Neural progenitor cell (in vitro differentiated cells): ENCODE measurements at regions not wholly inside any gene's neighbourhood (a gene's known extent, or its start where the extent isn't known, plus 50 kb on each side); places are given as distances from the start of the nearest gene placed in this dataset.

Source experiments
- DNase-seq: peaks from one replicate; pipeline ENCODE4 v3.0.0-alpha.2; 2016; ENCODE audit warnings: low spot score
- H2AFZ ChIP-seq: fragments of 200-600 bp; sonication (generic); replicated peaks from 2 replicates; pipeline ENCODE4 v1.6.1; 2016; ENCODE audit warnings: antibody characterized with exemption
- H3F3A ChIP-seq: fragments of 200-600 bp; sonication (generic); 2 replicates; pipeline ENCODE4 v1.6.1; 2016; ENCODE audit warnings: antibody characterized with exemption, low read depth
- H3K27ac ChIP-seq: fragments of 200-600 bp; sonication (generic); 2 replicates; pipeline ENCODE4 v1.5.1; 2016; ENCODE audit warnings: mild to moderate bottlenecking
- H3K27me3 ChIP-seq: fragments of 200-600 bp; sonication (generic); 2 replicates; pipeline ENCODE4 v1.6.1; 2016; ENCODE audit warnings: mild to moderate bottlenecking, moderate library complexity
- H3K36me3 ChIP-seq: fragments of 200-600 bp; sonication (generic); 2 replicates; pipeline ENCODE4 v1.5.1; 2016
- H3K4me1 ChIP-seq: fragments of 200-600 bp; sonication (generic); 2 replicates; pipeline ENCODE4 v1.6.1; 2016; ENCODE audit warnings: mixed run types
- H3K4me2 ChIP-seq: fragments of 200-600 bp; sonication (generic); 2 replicates; pipeline ENCODE4 v1.6.1; 2016
- H3K4me3 ChIP-seq: fragments of 200-600 bp; sonication (generic); 2 replicates; pipeline ENCODE4 v1.5.1; 2016
- H3K79me2 ChIP-seq: fragments of 200-600 bp; sonication (generic); 2 replicates; pipeline ENCODE4 v1.6.1; 2016; ENCODE audit warnings: low read depth
- H3K9ac ChIP-seq: fragments of 200-600 bp; sonication (generic); 2 replicates; pipeline ENCODE4 v1.6.1; 2016
- H3K9me3 ChIP-seq: fragments of 200-600 bp; sonication (generic); 2 replicates; pipeline ENCODE4 v1.5.1; 2016; ENCODE audit warnings: low read depth
- H4K20me1 ChIP-seq: fragments of 200-600 bp; sonication (generic); 2 replicates; pipeline ENCODE4 v1.6.1; 2016; ENCODE audit warnings: low read depth
- H3K27ac Mint-ChIP-seq: 3 replicates; pipeline ENCODE4 v1.8.0; 2021; ENCODE audit warnings: mixed read lengths
- H3K27me3 Mint-ChIP-seq: 2 replicates; pipeline ENCODE4 v1.8.0; 2022; ENCODE audit warnings: low read depth, mild to moderate bottlenecking, inconsistent platforms, moderate library complexity, mixed read lengths; ENCODE audit not compliant: insufficient read depth
- H3K36me3 Mint-ChIP-seq: 3 replicates; pipeline ENCODE4 v1.8.0; 2021; ENCODE audit warnings: mixed read lengths
- H3K4me1 Mint-ChIP-seq: 3 replicates; pipeline ENCODE4 v1.8.0; 2021; ENCODE audit warnings: mixed read lengths
- H3K4me3 Mint-ChIP-seq: 3 replicates; pipeline ENCODE4 v1.8.0; 2021; ENCODE audit warnings: mild to moderate bottlenecking, moderate library complexity, mixed read lengths
- H3K9me3 Mint-ChIP-seq: 3 replicates; pipeline ENCODE4 v1.8.0; 2020; ENCODE audit warnings: mixed read lengths
- EZH2 ChIP-seq: fragments of 200-600 bp; sonication (generic); IDR thresholded peaks from 2 replicates; pipeline ENCODE4 v1.6.1; 2017; ENCODE audit warnings: antibody characterized with exemption, mild to moderate bottlenecking, moderate library complexity
- EZH2phosphoT487 ChIP-seq: fragments of 200-600 bp; sonication (generic); IDR thresholded peaks from 2 replicates; pipeline ENCODE4 v1.6.1; 2017; ENCODE audit warnings: antibody characterized with exemption
- TF ChIP-seq, protein P1 (sequence below): fragments of 200-600 bp; sonication (generic); IDR thresholded peaks from 2 replicates; pipeline ENCODE4 v1.5.1; 2017; ENCODE audit warnings: antibody characterized with exemption, mild to moderate bottlenecking

DNA sequence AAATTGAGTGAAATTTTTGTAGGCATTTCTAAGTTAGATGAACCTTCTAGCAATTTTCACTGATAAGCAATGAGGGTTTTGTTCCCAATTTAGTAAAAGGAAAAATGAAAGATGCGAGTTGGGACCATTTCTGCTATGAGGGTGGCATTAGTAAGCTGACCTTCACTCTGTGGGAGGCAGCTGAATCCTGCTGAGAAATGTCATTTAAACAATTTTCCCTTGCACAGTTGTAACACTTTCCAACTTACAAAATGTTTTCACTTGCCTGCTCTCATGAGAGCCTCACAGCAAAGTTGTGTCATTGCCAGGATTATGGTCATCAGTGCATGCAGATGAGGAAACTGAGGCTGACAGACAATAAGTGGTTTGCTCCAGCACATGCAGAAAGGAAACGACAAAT lies 527.7 kb downstream of the TNS1 start:
- H3K4me3 ChIP-seq: no peak overlapping the region
- peaks cover 18% of the 10 kb centered on the region for H3K4me1 ChIP-seq
- peaks cover 2% of the 10 kb centered on the region for H3K27me3 Mint-ChIP-seq
- H3F3A ChIP-seq: no peaks in the 10 kb centered on the region
- no peaks in the 10 kb centered on the region for H3K27me3 ChIP-seq
- no peaks in the 10 kb centered on the region for H4K20me1 ChIP-seq
- no peaks in the 10 kb centered on the region for H3K9me3 Mint-ChIP-seq
- no peak overlapping the region for H3K27ac Mint-ChIP-seq
- no peaks in the 10 kb centered on the region for H3K36me3 ChIP-seq
- no peak for DNase-seq
- H2AFZ ChIP-seq: no peak overlapping the region
- no peak overlapping the region for H3K9ac ChIP-seq
- H3K79me2 ChIP-seq: no peaks in the 10 kb centered on the region
- H3K36me3 Mint-ChIP-seq: no peaks in the 10 kb centered on the region
- H3K9me3 ChIP-seq: no peaks in the 10 kb centered on the region
- H3K4me2 ChIP-seq: no peak overlapping the region
- H3K4me1 Mint-ChIP-seq: peaks cover 17% of the 10 kb centered on the region
- H3K4me3 Mint-ChIP-seq: no peak overlapping the region
- no peak for TF ChIP-seq EZH2phosphoT487
- TF ChIP-seq, protein P1, sequence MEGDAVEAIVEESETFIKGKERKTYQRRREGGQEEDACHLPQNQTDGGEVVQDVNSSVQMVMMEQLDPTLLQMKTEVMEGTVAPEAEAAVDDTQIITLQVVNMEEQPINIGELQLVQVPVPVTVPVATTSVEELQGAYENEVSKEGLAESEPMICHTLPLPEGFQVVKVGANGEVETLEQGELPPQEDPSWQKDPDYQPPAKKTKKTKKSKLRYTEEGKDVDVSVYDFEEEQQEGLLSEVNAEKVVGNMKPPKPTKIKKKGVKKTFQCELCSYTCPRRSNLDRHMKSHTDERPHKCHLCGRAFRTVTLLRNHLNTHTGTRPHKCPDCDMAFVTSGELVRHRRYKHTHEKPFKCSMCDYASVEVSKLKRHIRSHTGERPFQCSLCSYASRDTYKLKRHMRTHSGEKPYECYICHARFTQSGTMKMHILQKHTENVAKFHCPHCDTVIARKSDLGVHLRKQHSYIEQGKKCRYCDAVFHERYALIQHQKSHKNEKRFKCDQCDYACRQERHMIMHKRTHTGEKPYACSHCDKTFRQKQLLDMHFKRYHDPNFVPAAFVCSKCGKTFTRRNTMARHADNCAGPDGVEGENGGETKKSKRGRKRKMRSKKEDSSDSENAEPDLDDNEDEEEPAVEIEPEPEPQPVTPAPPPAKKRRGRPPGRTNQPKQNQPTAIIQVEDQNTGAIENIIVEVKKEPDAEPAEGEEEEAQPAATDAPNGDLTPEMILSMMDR: no peak
- no peak for TF ChIP-seq EZH2
- H3K27ac ChIP-seq: no peak overlapping the region

DNA sequence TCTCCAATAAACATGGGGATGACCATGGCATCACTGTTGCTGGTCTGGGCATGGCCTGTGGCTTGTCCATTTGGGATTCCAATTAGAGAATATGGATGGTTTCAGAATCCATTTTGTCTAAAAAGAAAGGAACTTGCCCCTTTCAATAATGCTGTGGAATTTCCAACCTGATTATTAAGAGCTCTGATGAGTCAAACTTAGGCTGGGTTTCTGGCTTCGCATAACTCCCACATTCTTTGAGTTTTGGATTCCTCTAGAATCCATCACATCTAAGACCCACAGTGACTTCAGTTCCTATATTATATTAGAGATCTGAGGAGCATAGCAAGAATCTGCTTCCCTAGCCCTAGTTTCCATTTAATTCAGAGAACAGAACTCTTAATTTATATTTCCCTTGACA lies 531.5 kb downstream of the TNS1 start:
- no peak overlapping the region for H3K4me3 Mint-ChIP-seq
- H3K4me1 ChIP-seq: peaks cover 4% of the 10 kb centered on the region
- no peak overlapping the region for H3K4me2 ChIP-seq
- H3K36me3 ChIP-seq: no peaks in the 10 kb centered on the region
- no peaks in the 10 kb centered on the region for H3K79me2 ChIP-seq
- H3K36me3 Mint-ChIP-seq: no peaks in the 10 kb centered on the region
- TF ChIP-seq EZH2 (no peak), EZH2phosphoT487 (no peak)
- TF ChIP-seq, protein P1: no peak
- H3K27ac ChIP-seq: no peak overlapping the region
- H3K27me3 ChIP-seq: no peaks in the 10 kb centered on the region
- no peaks in the 10 kb centered on the region for H3K9me3 Mint-ChIP-seq
- H3K9ac ChIP-seq: no peak overlapping the region
- peaks cover 2% of the 10 kb centered on the region for H3K27me3 Mint-ChIP-seq
- H3F3A ChIP-seq: no peaks in the 10 kb centered on the region
- no peak overlapping the region for H3K4me3 ChIP-seq
- H2AFZ ChIP-seq: no peak overlapping the region
- no peak for DNase-seq
- no peak overlapping the region for H3K27ac Mint-ChIP-seq
- H3K4me1 Mint-ChIP-seq: peaks cover 9% of the 10 kb centered on the region
- H3K9me3 ChIP-seq: no peaks in the 10 kb centered on the region
- H4K20me1 ChIP-seq: no peaks in the 10 kb centered on the region

DNA sequence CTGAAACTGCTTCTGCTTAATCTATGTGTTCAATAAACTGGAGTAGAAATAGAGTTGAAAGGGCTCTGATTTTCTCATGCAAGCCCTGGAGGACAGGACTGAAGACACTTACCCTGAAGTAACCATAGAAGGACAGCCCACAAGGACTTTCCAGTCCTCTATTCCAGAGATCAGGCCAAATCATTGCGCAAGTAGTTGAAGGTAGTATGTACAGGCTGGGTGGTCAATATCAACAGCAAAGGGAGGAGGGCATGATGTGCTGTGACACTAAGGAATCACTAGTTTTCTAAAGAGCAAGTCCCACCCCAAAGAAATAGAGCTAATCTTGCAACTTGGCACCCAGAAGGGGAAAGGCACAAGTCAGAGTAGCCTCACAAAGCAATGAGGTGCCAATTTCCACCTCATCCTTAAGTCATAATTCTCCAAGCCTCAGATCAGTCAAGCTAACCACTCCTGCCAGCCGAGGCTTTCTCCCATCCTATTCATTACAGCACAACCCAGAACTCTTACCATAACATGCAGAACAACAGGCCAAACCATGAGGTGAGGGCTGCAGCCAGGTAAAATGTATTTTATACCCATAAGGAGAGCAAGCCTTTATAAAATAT lies 533.5 kb downstream of the TNS1 start:
- Histone ChIP-seq H3K4me3 (no peak overlapping the region), H3K36me3 (no peaks in the 10 kb centered on the region), H3K79me2 (no peaks in the 10 kb centered on the region), H3K27ac (no peak overlapping the region), H3K9me3 (no peaks in the 10 kb centered on the region), H3K27me3 (no peaks in the 10 kb centered on the region), H2AFZ (no peak overlapping the region), H3K4me1 (peaks cover 6% of the 10 kb centered on the region), H3K9ac (no peak overlapping the region), H4K20me1 (no peaks in the 10 kb centered on the region), H3F3A (no peaks in the 10 kb centered on the region), H3K4me2 (no peak overlapping the region)
- Mint-ChIP-seq H3K36me3 (no peaks in the 10 kb centered on the region), H3K4me1 (peaks cover 11% of the 10 kb centered on the region), H3K27ac (no peak overlapping the region), H3K9me3 (no peaks in the 10 kb centered on the region), H3K4me3 (no peak overlapping the region), H3K27me3 (no peaks in the 10 kb centered on the region)
- DNase-seq: no peak
- TF ChIP-seq, protein P1: no peak
- TF ChIP-seq EZH2phosphoT487 (no peak), EZH2 (no peak)
